ENCODE measurements at regions not wholly inside any gene's neighbourhood (a gene's known extent, or its start where the extent isn't known, plus 50 kb on each side); places are given as distances from the start of the nearest gene placed in this dataset.

DNA sequence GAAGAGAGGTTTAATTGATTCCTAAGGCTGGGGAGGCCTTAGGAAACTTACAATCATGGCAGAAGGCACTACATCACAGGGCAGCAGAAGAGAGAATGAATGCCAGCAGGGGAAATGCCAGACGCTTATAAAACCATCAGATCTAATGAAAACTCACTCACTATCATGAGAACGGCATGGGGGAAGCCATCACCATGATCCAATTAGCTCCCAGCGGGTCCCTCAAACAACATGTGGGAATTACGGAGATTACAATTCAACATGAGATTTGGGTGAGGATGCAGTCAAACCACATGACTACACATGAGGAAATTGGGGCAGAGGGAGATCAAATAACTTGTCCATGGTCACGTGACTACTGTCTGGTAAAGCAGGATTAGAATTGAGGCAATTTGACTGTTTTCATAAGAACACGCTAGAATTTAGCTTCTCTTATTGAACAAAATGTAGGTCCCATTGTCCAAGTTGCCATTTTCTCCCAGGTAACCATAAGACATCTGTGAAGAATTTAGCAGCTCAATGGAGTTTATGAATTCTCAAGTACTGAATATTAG, 445.1 kb upstream of the CDH20 start:
- DNase-seq (ENCODE audit: low spot score) = no peak
- TF ChIP-seq, protein P1, sequence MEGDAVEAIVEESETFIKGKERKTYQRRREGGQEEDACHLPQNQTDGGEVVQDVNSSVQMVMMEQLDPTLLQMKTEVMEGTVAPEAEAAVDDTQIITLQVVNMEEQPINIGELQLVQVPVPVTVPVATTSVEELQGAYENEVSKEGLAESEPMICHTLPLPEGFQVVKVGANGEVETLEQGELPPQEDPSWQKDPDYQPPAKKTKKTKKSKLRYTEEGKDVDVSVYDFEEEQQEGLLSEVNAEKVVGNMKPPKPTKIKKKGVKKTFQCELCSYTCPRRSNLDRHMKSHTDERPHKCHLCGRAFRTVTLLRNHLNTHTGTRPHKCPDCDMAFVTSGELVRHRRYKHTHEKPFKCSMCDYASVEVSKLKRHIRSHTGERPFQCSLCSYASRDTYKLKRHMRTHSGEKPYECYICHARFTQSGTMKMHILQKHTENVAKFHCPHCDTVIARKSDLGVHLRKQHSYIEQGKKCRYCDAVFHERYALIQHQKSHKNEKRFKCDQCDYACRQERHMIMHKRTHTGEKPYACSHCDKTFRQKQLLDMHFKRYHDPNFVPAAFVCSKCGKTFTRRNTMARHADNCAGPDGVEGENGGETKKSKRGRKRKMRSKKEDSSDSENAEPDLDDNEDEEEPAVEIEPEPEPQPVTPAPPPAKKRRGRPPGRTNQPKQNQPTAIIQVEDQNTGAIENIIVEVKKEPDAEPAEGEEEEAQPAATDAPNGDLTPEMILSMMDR (IDR thresholded peaks at IDR 0.05; ENCODE audit: extremely low read depth, insufficient read depth, missing control alignments) = no peak
- in situ Hi-C loops (cut with MboI; ENCODE audit: low pct_unique_long_range_greater_than_20kb, low sequenced_read_pairs, unreplicated experiment) = no loop called here

DNA sequence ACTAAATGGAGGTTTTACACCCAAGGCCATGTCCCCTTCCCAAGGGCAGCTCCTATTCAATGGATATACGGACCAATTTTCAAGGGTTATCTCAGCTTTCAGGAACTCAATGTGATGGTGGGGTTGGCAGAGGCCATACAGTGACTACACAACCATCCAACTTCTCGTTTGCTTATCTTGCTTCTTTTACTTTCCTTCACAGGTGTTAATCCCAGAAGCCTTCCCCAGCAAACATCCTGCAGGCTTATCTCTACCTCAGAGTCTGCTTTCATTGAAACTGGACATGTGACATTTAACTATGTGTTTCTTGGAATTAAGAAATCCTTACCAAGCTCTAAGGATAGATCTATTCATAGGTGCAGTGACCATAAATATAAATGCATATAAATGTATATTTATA, 443.8 kb upstream of the CDH20 start:
- no peak for DNase-seq (ENCODE audit: low spot score)
- in situ Hi-C loops (cut with MboI; ENCODE audit: low pct_unique_long_range_greater_than_20kb, low sequenced_read_pairs, unreplicated experiment) = no loop called here
- TF ChIP-seq, protein P1 (IDR thresholded peaks at IDR 0.05; ENCODE audit: extremely low read depth, insufficient read depth, missing control alignments) = no peak

DNA sequence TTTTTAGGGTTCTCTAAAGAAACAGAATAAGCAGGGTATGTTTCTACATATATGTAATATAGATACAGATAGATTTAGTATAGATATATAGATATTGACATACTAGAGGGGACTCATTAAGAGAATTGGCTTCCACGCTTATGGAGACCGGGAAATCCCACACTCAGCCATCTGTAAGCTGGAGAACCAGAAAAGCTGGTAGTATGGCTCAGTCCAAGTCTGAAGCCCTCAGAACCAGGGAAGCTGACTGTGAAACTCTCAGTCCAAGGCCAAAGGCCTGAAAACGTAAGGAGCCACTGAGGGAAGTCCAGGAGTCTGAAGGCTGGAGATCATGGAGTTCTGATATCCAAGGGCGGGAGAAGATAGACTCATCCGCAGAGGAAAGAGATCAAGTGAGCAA, 441.3 kb upstream of the CDH20 start:
- no peak for DNase-seq (ENCODE audit: low spot score)
- TF ChIP-seq, protein P1 (IDR thresholded peaks at IDR 0.05; ENCODE audit: extremely low read depth, insufficient read depth, missing control alignments) = no peak
- in situ Hi-C loops (cut with MboI; ENCODE audit: low pct_unique_long_range_greater_than_20kb, low sequenced_read_pairs, unreplicated experiment) = no loop called here

DNA sequence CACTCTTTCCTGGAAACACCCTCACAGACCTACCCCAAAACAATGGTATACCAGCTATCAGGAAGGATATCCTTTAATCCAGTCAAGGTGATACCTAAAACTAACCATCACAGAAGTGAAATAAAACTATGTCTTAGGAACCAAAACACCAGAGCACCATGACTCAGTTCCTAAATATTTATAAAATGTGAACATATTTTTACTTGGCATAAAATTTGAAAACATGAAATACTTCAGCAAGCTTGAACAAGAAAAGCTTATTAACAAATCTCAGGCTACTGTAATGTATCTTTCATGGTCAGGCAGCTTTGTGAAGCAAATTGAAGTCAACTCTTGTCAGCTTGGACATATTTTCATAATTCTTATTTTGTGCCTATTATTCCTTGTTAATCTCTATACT, 440.8 kb upstream of the CDH20 start:
- TF ChIP-seq, protein P1 (IDR thresholded peaks at IDR 0.05; ENCODE audit: extremely low read depth, insufficient read depth, missing control alignments) = no peak
- in situ Hi-C loops (cut with MboI; ENCODE audit: low pct_unique_long_range_greater_than_20kb, low sequenced_read_pairs, unreplicated experiment) = no loop called here
- no peak for DNase-seq (ENCODE audit: low spot score)

DNA sequence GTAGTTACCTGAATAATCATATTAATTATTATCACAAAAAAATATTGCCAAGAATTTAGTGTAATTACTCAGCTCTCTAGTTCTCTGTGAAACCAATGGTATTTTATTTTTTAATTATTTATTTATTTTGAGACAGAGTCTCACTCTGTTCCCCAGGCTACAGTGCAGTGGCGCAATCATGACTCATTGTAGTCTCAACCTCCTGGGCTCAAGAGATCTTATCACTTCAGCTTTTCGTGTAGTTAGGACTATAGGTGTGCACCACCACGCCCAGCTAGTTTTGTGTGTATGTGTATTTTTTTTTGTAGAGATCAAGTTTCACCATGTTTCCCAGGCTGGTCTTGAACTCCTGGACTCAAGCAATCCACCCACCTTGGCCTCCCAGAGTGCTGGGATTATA, 440.4 kb upstream of the CDH20 start:
- TF ChIP-seq, protein P1 (IDR thresholded peaks at IDR 0.05; ENCODE audit: extremely low read depth, insufficient read depth, missing control alignments) = no peak
- in situ Hi-C loops (cut with MboI; ENCODE audit: low pct_unique_long_range_greater_than_20kb, low sequenced_read_pairs, unreplicated experiment) = no loop called here
- DNase-seq (ENCODE audit: low spot score) = no peak

DNA sequence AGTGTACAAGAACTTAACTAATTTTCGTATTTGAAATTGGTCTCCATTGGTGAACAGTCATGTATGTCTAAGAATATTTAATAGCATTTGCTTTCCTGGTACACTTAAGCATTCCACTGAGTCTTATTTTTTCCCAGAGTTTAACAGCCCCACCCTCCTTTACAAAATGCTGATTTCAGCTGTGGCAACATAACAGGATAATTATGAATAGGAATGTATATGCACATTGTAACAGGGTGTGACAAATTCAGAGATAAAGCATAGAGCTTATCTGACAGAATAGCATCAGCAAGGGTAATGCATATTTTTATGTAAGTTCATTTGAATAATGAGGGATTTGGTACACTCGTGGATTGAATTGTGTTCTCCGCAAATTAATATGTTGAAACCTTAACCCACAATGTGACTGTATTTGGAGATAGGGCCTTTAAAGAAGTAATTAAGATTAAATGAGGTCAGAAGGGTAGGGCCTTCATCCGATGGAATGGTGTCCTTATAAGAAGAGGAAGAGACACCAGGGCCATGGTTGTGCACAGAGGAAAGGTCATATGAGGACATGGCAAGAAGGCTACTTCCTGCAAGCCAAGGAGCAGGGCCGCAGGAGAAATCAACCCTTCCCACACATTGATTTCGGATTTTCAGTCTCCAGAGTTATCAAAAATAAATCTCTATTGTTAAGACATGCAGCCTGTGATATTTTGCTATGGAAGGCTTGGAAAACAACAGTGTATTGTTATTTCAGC, 439.7 kb upstream of the CDH20 start:
- TF ChIP-seq, protein P1 (IDR thresholded peaks at IDR 0.05; ENCODE audit: extremely low read depth, insufficient read depth, missing control alignments) = no peak
- no peak for DNase-seq (ENCODE audit: low spot score)
- in situ Hi-C loops (cut with MboI; ENCODE audit: low pct_unique_long_range_greater_than_20kb, low sequenced_read_pairs, unreplicated experiment) = no loop called here

Measured in GM13977 (cell line).